ENCODE measurements at regions not wholly inside any gene's neighbourhood (a gene's known extent, or its start where the extent isn't known, plus 50 kb on each side); places are given as distances from the start of the nearest gene placed in this dataset.

GRCh38 chr13:71378961-71379905 is 487.8 kb downstream of the DACH1 start:
- TF ChIP-seq POLR2AphosphoS5 (IDR thresholded peaks at IDR 0.05; ENCODE audit: insufficient read depth in 1 of 2, low read depth in 1 of 2) = no peak
- TF ChIP-seq CTCF (IDR thresholded peaks at IDR 0.05) = no peak
